ENCODE measurements at regions not wholly inside any gene's neighbourhood (a gene's known extent, or its start where the extent isn't known, plus 50 kb on each side); places are given as distances from the start of the nearest gene placed in this dataset.
"Not testable (repeated sequence)": the region's sequence is repeated elsewhere in the genome, so short reads cannot be mapped to it uniquely, and the experiment has no call there.

DNA sequence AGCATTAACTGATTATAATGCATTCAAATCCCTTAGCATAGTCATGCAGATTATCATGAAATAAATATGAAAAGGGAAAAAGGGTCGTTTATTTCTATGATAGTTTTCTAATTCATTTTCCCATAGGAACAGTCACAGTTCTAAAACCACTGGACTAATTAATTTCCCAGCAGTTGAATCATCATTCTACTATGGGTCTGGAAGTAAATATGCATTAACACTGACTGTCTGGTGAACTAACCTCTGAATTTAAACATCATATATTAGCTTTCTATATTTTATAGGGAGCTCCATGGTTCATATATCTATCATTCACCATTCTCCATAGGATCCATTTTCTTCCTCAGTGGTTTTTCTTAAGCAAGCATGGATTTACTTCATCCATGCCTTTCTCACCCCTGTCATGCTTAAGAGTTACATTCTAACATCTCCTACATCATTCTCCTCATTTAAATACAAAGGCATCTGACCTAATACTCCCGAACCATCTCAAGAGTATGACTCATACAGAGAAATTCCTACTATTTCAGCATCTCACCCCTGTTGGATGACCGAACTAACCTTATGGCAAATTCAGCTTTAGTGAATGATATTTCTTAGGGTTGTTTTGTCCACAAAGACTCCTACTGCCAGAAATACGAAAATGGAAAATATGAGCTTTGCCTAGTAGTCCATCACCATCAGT, 198.7 kb upstream of the ADAMTS3 start:
- no peak for DNase-seq

GRCh38 chr4:72765788-72766187, 196.8 kb upstream of the ADAMTS3 start:
- DNase-seq = not testable (repeated sequence)

- no peak for DNase-seq
Measured at GRCh38 chr4:72761368-72762038, 192.5 kb upstream of the ADAMTS3 start.

DNA sequence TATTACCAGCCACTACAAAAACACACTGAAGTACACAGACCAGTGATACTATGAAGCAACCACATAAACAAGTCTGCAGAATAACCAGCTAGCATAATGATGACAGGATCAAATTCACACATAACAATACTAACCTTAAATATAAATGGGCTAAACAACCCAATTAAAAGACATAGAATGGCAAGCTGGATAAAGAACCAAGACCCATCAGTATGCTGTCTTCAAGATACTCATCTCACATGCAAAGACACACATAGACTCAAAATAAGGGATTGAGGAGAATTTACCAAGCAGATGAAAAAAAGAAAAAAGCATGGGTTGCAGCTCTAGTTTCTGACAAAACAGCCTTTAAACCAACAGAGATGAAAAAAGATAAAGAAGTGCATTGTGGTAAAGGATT, 184.4 kb upstream of the ADAMTS3 start:
- DNase-seq = not testable (repeated sequence)

GRCh38 chr4:72744103-72744725, 175.2 kb upstream of the ADAMTS3 start:
- no peak for DNase-seq

GRCh38 chr4:72743078-72743477, 174.1 kb upstream of the ADAMTS3 start:
- DNase-seq = no peak

GRCh38 chr4:72715299-72715698, 146.3 kb upstream of the ADAMTS3 start:
- DNase-seq = no peak

DNA sequence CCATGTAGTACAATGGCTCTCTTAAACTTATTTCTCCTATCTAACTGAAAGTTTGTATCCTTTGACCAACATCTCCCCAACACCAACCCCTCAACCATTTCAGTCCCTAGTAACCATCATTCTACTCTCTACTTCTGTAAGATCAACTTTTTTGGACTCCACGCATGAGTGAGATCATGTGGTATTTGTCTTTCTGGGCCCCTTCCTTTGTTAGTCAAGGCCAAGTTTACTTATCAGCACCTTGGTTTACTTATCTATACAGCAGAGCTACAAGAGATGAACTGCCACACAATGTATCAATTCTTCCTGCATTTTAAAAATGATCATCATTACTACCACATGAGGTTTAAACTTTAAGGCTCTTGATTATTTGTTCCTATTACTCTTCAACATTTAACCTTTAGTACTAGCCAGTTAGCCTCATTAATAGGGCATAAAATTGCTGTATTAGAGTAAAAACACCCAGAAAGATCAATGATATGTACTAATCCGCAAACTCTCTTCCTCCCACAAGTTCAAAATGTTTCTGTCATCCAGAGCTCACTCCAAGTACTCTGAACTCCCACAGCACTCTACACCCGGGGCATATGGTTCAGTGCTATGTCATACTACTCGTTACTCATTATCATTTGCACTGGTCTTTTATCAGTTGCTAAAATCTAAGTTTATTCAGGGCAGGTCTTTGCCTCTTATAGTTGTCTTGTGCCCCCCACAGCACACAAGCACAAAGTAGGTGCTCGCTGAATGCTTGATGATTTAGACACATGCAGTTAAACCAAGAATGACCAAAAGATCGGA, 145.7 kb upstream of the ADAMTS3 start:
- no peak for DNase-seq

DNA sequence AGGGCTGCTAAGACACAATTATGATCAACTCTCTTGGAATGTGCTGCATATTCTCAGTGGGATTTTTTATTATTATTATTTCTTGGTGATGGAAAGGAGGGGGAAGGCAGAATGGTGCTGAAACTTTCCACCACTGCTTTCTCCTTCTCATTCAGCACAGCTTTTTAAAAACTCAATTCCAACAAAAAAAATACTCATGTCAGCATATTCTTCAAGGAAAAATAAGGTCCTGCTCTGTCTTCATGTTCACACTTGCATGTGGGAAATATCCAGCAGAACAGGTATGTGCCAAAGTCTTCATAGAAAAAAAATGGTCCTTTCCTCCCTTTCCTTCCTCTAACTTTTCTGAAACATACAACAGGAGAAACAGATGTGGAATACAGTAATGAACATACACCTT, 144.0 kb upstream of the ADAMTS3 start:
- DNase-seq = no peak

GRCh38 chr4:72709475-72709874, 140.5 kb upstream of the ADAMTS3 start:
- no peak for DNase-seq

DNA sequence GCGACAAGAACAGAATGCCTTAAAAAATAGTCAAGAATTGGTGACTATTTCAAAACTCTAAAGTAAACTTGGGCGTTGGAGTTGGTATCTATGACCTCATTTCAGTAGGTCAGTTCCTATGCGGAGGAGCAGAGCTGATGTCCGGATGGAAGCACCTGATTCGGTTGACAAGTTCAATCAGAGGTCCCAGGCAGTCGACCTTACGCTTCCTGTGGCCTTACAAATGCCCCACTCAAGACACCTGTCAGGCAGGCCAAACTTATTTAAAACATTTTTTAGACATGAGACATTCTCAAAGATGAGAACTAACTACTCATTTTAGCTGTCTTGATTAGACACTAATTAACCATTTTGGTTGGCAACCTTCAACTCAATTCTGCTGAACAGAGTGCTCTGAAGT, 137.7 kb upstream of the ADAMTS3 start:
- DNase-seq = no peak

GRCh38 chr4:72704925-72705640, 136.1 kb upstream of the ADAMTS3 start:
- DNase-seq = not testable (repeated sequence)

DNA sequence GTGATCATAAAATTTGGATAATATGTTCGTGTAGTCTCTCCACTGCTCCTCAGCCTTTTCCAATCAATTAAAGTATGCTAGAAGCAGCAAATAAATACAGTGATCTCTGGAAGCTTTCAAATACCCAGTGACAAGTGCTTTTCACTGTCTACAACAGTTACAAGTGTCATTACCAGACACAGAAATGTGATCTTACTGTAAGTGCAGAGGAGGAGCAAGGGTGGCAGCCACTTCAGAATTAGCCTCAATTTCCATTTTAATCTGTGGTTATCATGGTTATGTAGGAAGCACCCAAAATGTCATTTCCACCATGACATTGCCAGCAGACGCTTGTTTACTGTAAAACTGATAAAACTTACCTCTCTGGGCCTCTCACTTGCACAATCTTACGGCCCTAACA, 133.9 kb upstream of the ADAMTS3 start:
- no peak for DNase-seq

DNA sequence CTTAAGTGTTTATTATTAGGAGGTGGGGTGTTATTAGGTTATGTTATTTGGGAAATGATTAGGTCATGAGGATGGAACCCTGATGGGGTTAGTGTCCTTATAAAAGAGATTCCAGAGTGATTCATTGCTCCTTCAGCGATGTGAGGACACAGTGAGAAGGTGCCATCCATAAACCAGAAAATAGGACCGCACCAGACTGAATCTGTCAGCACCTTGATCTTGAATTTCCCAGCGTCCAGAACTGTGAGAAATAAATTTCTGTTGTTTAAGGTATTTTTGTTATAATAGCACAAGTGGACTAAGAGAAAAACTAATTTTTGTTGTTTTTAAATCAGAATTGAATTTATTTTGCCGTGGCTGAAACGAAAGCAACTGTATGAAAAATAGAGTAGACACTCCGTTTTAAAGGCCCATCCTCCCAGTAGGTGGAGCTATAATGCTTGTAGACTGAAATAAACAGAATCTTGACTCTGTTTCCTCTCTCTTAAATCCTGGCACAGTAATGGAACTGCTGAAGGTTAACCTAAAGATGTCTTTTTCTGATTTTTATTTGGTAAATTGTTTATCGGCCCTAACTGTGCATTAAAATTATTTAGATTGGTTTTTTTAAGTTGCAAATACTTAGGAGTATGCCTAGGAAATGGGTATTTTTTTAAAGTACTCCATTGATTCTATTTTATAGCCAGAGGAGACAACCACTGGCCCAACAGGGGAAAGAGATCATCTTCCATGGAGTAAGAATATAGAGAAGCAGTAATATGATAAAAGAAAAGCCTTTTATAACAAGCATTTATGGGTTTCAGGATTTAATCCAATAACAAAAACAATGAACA, 133.2 kb upstream of the ADAMTS3 start:
- peak; percentile 25 for DNase-seq

GRCh38 chr4:72690771-72691170, 121.8 kb upstream of the ADAMTS3 start:
- no peak for DNase-seq

DNA sequence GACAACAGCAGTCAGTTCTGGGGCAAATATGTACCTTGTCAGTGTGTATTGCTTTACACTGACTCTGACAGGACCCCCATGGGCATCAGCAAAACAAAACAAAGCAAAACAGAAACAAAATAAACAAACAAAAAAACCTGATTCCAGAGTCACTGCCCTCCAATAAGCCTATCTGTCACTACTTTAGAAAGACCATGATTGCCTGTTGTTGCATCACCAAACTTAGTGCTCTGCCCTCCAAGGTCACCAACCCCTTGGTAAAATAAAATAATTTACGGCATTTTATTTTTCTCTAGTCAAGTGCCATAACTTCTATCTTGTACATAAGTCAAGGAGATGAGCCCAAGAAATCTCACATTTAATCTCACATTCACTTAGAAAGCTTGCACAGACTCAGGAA, 120.9 kb upstream of the ADAMTS3 start:
- DNase-seq = no peak

DNA sequence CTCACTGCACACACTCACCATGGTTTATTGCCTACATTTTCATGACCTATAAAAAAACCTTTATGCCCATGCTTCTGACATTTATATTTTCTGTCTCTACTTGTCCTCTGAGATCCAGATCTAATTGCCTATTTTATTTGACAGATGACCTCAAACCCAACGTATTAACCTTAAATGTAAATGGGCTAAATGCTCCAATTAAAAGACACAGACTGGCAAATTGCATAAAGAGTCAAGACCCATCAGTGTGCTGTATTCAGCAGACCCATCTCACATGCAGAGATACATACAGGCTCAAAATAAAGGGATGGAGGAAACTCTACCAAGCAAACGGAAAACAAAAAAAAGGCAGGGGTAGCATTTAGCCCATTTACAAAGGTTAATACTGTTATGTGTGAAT, 117.4 kb upstream of the ADAMTS3 start:
- DNase-seq = not testable (repeated sequence)

GRCh38 chr4:72679666-72680065, 110.6 kb upstream of the ADAMTS3 start:
- no peak for DNase-seq

DNA sequence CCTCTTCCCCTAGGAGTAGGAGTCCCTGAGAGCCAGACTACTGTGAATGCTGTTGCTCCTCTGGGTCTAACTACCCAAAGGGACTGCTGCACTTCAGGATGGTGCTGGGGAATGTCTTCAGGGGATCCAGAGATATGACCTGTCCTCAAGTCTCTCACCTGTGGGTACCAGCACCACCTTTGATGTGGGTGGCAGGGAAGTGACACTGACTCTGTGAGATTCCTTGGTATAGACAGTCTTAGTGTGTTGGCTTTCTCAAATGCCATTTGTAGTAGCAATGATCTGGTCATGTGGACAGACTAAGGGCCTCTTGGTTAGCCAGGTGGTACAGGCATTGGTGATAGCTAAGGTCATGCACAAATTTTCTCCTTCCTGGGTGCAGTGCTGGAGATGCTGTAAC, 108.9 kb upstream of the ADAMTS3 start:
- no peak for DNase-seq

GRCh38 chr4:72677265-72677664, 108.2 kb upstream of the ADAMTS3 start:
- DNase-seq = no peak

GRCh38 chr4:72671980-72672379, 103.0 kb upstream of the ADAMTS3 start:
- no peak for DNase-seq

- no peak for DNase-seq
Measured at GRCh38 chr4:72670521-72670920, 101.5 kb upstream of the ADAMTS3 start.

All from stimulated activated CD8-positive, alpha-beta memory T cell treated with anti-CD3 and anti-CD28 coated beads, Interleukin-4, amount 100 ng/mL, for 48 hours (primary cell).